GM19438 (cell line): ENCODE measurements at regions not wholly inside any gene's neighbourhood (a gene's known extent, or its start where the extent isn't known, plus 50 kb on each side); places are given as distances from the start of the nearest gene placed in this dataset.

Experiments used
- ATAC-seq: cut with Tn5 transposase; IDR thresholded peaks from one replicate; pipeline ENCODE4 v1.9.1; 2021; ENCODE audit warnings: low read depth; ENCODE audit not compliant: unreplicated experiment

GRCh38 chr9:108473209-108474112, 382.3 kb downstream of the ACTL7B start:
- no peak for ATAC-seq

GRCh38 chr9:108469654-108470053, 386.1 kb downstream of the ACTL7B start:
- no peak for ATAC-seq

GRCh38 chr9:108468364-108468763, 387.4 kb downstream of the ACTL7B start:
- ATAC-seq, result peak; percentile 71

GRCh38 chr9:108467653-108468324, 388.0 kb downstream of the ACTL7B start:
- ATAC-seq, result no peak

- no peak for ATAC-seq
These were observed 388.6 kb downstream of the ACTL7B start for GRCh38 chr9:108467161-108467560.

GRCh38 chr9:108466304-108466703, 389.5 kb downstream of the ACTL7B start:
- ATAC-seq, result no peak

- no peak for ATAC-seq
These were observed 391.7 kb downstream of the ACTL7B start for GRCh38 chr9:108463932-108464606.

GRCh38 chr9:108456903-108457302, 398.9 kb downstream of the ACTL7B start:
- ATAC-seq, result no peak

GRCh38 chr9:108445431-108446071, 410.2 kb downstream of the ACTL7B start:
- ATAC-seq, result no peak

- no peak for ATAC-seq
These were observed 411.1 kb downstream of the ACTL7B start for GRCh38 chr9:108444400-108445358.

- ATAC-seq, result no peak
These were observed 412.0 kb downstream of the ACTL7B start for GRCh38 chr9:108443741-108444140.

- no peak for ATAC-seq
These were observed 412.7 kb downstream of the ACTL7B start for GRCh38 chr9:108443019-108443633.

GRCh38 chr9:108442627-108443018, 413.2 kb downstream of the ACTL7B start:
- ATAC-seq, result no peak

- ATAC-seq, result no peak
These were observed 414.1 kb downstream of the ACTL7B start for GRCh38 chr9:108441726-108442125.

GRCh38 chr9:108441251-108441650, 414.5 kb downstream of the ACTL7B start:
- ATAC-seq, result no peak

GRCh38 chr9:108439947-108440346, 415.8 kb downstream of the ACTL7B start:
- ATAC-seq, result no peak

- no peak for ATAC-seq
These were observed 418.1 kb downstream of the ACTL7B start for GRCh38 chr9:108437656-108438055.

GRCh38 chr9:108436448-108436847, 419.3 kb downstream of the ACTL7B start:
- no peak for ATAC-seq

GRCh38 chr9:108434502-108434901, 421.3 kb downstream of the ACTL7B start:
- no peak for ATAC-seq
